OCI-LY7 (cell line): ENCODE measurements at regions not wholly inside any gene's neighbourhood (a gene's known extent, or its start where the extent isn't known, plus 50 kb on each side); places are given as distances from the start of the nearest gene placed in this dataset.

Source experiments
- BruUV-seq: library from RNA; stranded (reverse); fragments of 400-500 nt; replicated peaks from 2 replicates; lab custom pipeline; 2021; lab: Mats Ljungman, UMichigan
- CTCF ChIA-PET: fragments of 300-600 bp; sonication (Branson Sonifier 250); formaldehyde crosslinking; loops from one replicate; lab custom pipeline; 2022; ENCODE audit warnings: antibody characterized with exemption; ENCODE audit not compliant: unreplicated experiment; lab: Charles Lee
- POLR2A ChIA-PET: fragments of 300-600 bp; sonication (Branson Sonifier 250); formaldehyde crosslinking; loops from one replicate; lab custom pipeline; 2022; ENCODE audit warnings: antibody characterized with exemption; lab: Charles Lee
- DNase-seq: peaks from one replicate; pipeline ENCODE4 v3.0.0-alpha.2; 2015; ENCODE audit warnings: low spot score
- H2AFZ ChIP-seq: fragments of 200-600 bp; sonication (generic), shearing (Covaris generic); 2 replicates; pipeline ENCODE4 v1.6.1; 2014; ENCODE audit warnings: mild to moderate bottlenecking, antibody characterized with exemption, low read length, moderate library complexity
- H3K27ac ChIP-seq: fragments of 200-600 bp; sonication (generic); 2 replicates; pipeline ENCODE4 v1.5.1; 2014; ENCODE audit warnings: mixed run types, low read depth, mild to moderate bottlenecking, moderate library complexity, low read length, inconsistent platforms; ENCODE audit not compliant: poor library complexity, severe bottlenecking
- H3K36me3 ChIP-seq: fragments of 200-600 bp; sonication (generic); 2 replicates; pipeline ENCODE4 v1.6.1; 2014; ENCODE audit warnings: mild to moderate bottlenecking, antibody characterized with exemption, low read length, moderate library complexity, mixed read lengths; ENCODE audit not compliant: insufficient read depth
- H3K4me1 ChIP-seq: fragments of 200-600 bp; sonication (generic); 2 replicates; pipeline ENCODE4 v1.5.1; 2014; ENCODE audit warnings: mild to moderate bottlenecking, low read length; ENCODE audit not compliant: insufficient read depth, poor library complexity, severe bottlenecking
- H3K4me2 ChIP-seq: fragments of 200-600 bp; sonication (generic); 2 replicates; pipeline ENCODE4 v1.6.1; 2014; ENCODE audit warnings: mild to moderate bottlenecking, low read length
- H3K4me3 ChIP-seq: fragments of 200-600 bp; sonication (generic); 2 replicates; pipeline ENCODE4 v1.5.1; 2014; ENCODE audit warnings: mild to moderate bottlenecking, low read depth, low read length; ENCODE audit not compliant: poor library complexity, severe bottlenecking
- H3K79me2 ChIP-seq: fragments of 200-600 bp; sonication (generic); 2 replicates; pipeline ENCODE4 v1.6.1; 2016; ENCODE audit warnings: low read depth, mild to moderate bottlenecking, low read length, moderate library complexity, mixed read lengths; ENCODE audit not compliant: insufficient read depth
- H3K9me2 ChIP-seq: fragments of 200-600 bp; sonication (generic); 2 replicates; pipeline ENCODE4 v1.6.1; 2016; ENCODE audit warnings: mild to moderate bottlenecking, low read length, mixed read lengths; ENCODE audit not compliant: insufficient read depth
- H3K9me3 ChIP-seq: fragments of 200-600 bp; sonication (generic); 2 replicates; pipeline ENCODE4 v1.6.1; 2014; ENCODE audit warnings: mild to moderate bottlenecking, mixed run types, low read length, mixed read lengths
- H4K20me1 ChIP-seq: fragments of 200-600 bp; sonication (generic); 2 replicates; pipeline ENCODE4 v1.6.1; 2014; ENCODE audit warnings: mild to moderate bottlenecking, antibody characterized with exemption, low read length, moderate library complexity, mixed read lengths; ENCODE audit not compliant: insufficient read depth
- CTCF ChIP-seq: fragments of 200-600 bp; sonication (generic); conservative IDR thresholded peaks from 2 replicates; pipeline ENCODE4 v1.5.1; 2014; ENCODE audit warnings: mild to moderate bottlenecking, antibody characterized with exemption, low read length, moderate library complexity, mixed read lengths
- EZH2phosphoT487 ChIP-seq: fragments of 200-600 bp; sonication (generic); IDR thresholded peaks from 2 replicates; pipeline ENCODE4 v1.6.1; 2018; ENCODE audit warnings: low read depth, borderline replicate concordance, mild to moderate bottlenecking, mixed run types, antibody characterized with exemption, low read length, moderate library complexity, mixed read lengths
- intact Hi-C: fragments of 100-400 bp; cut with micrococcal nuclease; formaldehyde crosslinking; loops from one replicate; pipeline ENCODE4 v1.10.0; 2022; ENCODE audit not compliant: unreplicated experiment

GRCh38 chrX:128862557-128862956, 660.7 kb downstream of the SMARCA1 start:
- Histone ChIP-seq H3K9me3 (no peaks in the 10 kb centered on the region), H2AFZ (no peak overlapping the region), H4K20me1 (no peaks in the 10 kb centered on the region), H3K9me2 (no peaks in the 10 kb centered on the region), H3K4me3 (no peak overlapping the region), H3K4me1 (no peaks in the 10 kb centered on the region), H3K36me3 (no peaks in the 10 kb centered on the region), H3K27ac (no peak overlapping the region), H3K79me2 (no peaks in the 10 kb centered on the region), H3K4me2 (no peak overlapping the region)
- TF ChIP-seq CTCF, result no peak
- TF ChIP-seq EZH2phosphoT487, result no peak
- DNase-seq, result no peak
- intact Hi-C loops, result no loop called here
- no TSS peak for BruUV-seq
- POLR2A ChIA-PET, result no interaction called here
- CTCF ChIA-PET, result no interaction called here

- CTCF ChIA-PET, result no interaction called here
Measured at GRCh38 chrX:128848374-128848773, 674.9 kb downstream of the SMARCA1 start.

GRCh38 chrX:128846385-128846784, 676.9 kb downstream of the SMARCA1 start:
- intact Hi-C loops, result no loop called here
- Histone ChIP-seq H3K9me3 (no peaks in the 10 kb centered on the region), H4K20me1 (no peaks in the 10 kb centered on the region), H3K4me2 (no peak overlapping the region), H3K4me1 (no peaks in the 10 kb centered on the region), H3K27ac (no peak overlapping the region), H3K4me3 (no peak overlapping the region), H3K9me2 (no peaks in the 10 kb centered on the region), H2AFZ (no peak overlapping the region), H3K36me3 (no peaks in the 10 kb centered on the region), H3K79me2 (no peaks in the 10 kb centered on the region)
- TF ChIP-seq CTCF, result no peak
- no peak for TF ChIP-seq EZH2phosphoT487
- ChIA-PET CTCF (no interaction called here), POLR2A (no interaction called here)
- BruUV-seq, result no TSS peak
- no peak for DNase-seq

More at GRCh38 chrX:128848374-128848773, 674.9 kb downstream of the SMARCA1 start:
- Histone ChIP-seq H3K36me3 (no peaks in the 10 kb centered on the region), H4K20me1 (no peaks in the 10 kb centered on the region), H3K9me2 (no peaks in the 10 kb centered on the region), H3K4me1 (no peaks in the 10 kb centered on the region), H3K4me2 (no peak overlapping the region), H3K9me3 (no peaks in the 10 kb centered on the region), H3K27ac (no peak overlapping the region), H3K79me2 (no peaks in the 10 kb centered on the region), H3K4me3 (no peak overlapping the region), H2AFZ (no peak overlapping the region)
- POLR2A ChIA-PET, result no interaction called here
- TF ChIP-seq CTCF (no peak), EZH2phosphoT487 (no peak)
- intact Hi-C loops, result no loop called here
- no TSS peak for BruUV-seq
- no peak for DNase-seq
